ENCODE measurements at regions not wholly inside any gene's neighbourhood (a gene's known extent, or its start where the extent isn't known, plus 50 kb on each side); places are given as distances from the start of the nearest gene placed in this dataset.

DNA sequence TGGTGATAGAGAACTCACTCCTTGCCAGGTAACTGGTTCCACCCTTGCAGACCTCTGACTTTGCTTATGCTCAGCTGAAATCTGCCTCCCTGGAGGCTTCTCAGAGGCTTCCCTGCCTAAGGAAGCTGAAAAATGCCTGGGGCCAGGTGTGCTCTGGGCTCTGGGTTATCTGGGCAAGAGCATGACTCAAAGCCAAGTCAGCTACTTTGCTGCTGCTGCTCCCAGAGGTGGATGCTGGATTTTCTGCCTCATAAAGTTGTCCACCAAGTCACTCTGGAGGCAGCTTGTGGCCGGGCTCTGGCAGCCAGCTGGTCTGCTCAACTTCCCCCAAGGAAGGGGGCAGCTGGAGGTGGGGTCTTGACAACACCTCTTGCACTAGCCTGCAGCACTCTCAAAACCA is 132.7 kb downstream of the PJA1 start:
- no peak for TF ChIP-seq POLR2A (IDR thresholded peaks at IDR 0.05)
- TF ChIP-seq, protein P1, sequence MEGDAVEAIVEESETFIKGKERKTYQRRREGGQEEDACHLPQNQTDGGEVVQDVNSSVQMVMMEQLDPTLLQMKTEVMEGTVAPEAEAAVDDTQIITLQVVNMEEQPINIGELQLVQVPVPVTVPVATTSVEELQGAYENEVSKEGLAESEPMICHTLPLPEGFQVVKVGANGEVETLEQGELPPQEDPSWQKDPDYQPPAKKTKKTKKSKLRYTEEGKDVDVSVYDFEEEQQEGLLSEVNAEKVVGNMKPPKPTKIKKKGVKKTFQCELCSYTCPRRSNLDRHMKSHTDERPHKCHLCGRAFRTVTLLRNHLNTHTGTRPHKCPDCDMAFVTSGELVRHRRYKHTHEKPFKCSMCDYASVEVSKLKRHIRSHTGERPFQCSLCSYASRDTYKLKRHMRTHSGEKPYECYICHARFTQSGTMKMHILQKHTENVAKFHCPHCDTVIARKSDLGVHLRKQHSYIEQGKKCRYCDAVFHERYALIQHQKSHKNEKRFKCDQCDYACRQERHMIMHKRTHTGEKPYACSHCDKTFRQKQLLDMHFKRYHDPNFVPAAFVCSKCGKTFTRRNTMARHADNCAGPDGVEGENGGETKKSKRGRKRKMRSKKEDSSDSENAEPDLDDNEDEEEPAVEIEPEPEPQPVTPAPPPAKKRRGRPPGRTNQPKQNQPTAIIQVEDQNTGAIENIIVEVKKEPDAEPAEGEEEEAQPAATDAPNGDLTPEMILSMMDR (IDR thresholded peaks at IDR 0.05), result no peak
- DNase-seq (no peak), ATAC-seq (no peak)
- no peak overlapping the region for H3K27ac ChIP-seq
- no peaks in the 10 kb centered on the region for H3K4me1 ChIP-seq
- no peaks in the 10 kb centered on the region for H3K9me3 ChIP-seq
- no peaks in the 10 kb centered on the region for H3K27me3 ChIP-seq
- intact Hi-C loops (cut with DNase I), result no loop called here
- WGBS (ENCODE audit: insufficient coverage, low coverage, low lambda C conversion rate, missing lambda C conversion rate), result no CpG with 5 or more reads among the region's 1 CpG
- no peaks in the 10 kb centered on the region for H3K36me3 ChIP-seq
- no peak overlapping the region for H3K4me3 ChIP-seq

- H3K4me1 ChIP-seq, result no peaks in the 10 kb centered on the region
- H3K27ac ChIP-seq, result no peak overlapping the region
- WGBS (ENCODE audit: insufficient coverage, low coverage, low lambda C conversion rate, missing lambda C conversion rate), result 66% methylated on average over 2 of the region's 2 CpGs
- TF ChIP-seq, protein P1 (IDR thresholded peaks at IDR 0.05), result no peak
- intact Hi-C loops (cut with DNase I), result no loop called here
- no peak for DNase-seq
- no peak overlapping the region for H3K4me3 ChIP-seq
- peak in 1 of 4 donors; percentile 15 for ATAC-seq
- H3K9me3 ChIP-seq, result no peaks in the 10 kb centered on the region
- no peaks in the 10 kb centered on the region for H3K36me3 ChIP-seq
- no peaks in the 10 kb centered on the region for H3K27me3 ChIP-seq
Observed at GRCh38 chrX:69031971-69032391, 133.3 kb downstream of the PJA1 start.

DNA sequence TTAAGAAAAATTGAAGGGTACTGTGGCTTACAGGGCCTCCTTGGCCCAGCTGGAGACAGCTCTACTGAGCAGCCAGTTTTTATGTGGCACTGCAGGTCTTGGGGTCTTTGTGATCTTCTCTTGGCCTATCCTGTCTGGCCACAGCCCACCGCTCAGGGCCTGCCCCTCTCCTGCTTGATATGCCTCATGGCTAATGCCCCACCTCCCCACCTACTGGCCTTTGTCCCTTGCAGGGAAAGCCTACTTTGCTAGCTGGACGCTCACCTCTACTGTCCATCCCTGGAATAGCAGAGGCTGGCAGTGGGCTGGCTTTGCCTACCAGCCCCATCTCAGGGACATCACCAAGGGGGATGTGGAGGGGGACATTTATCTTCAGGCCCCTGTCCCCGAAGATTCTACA is 134.1 kb downstream of the PJA1 start:
- Histone ChIP-seq H3K4me3 (no peak overlapping the region), H3K4me1 (no peaks in the 10 kb centered on the region), H3K36me3 (no peaks in the 10 kb centered on the region), H3K9me3 (no peaks in the 10 kb centered on the region), H3K27me3 (no peaks in the 10 kb centered on the region), H3K27ac (no peak overlapping the region)
- no peak for TF ChIP-seq POLR2A (IDR thresholded peaks at IDR 0.05)
- TF ChIP-seq, protein P1 (IDR thresholded peaks at IDR 0.05), result peak; percentile 8 to 32 (median 10)
- 34% methylated on average over 2 of the region's 3 CpGs for WGBS (ENCODE audit: insufficient coverage, low coverage, low lambda C conversion rate, missing lambda C conversion rate)
- DNase-seq (no peak), ATAC-seq (peak in 2 of 4 donors; percentile 39 to 43)
- intact Hi-C loops (cut with DNase I), result no loop called here

DNA sequence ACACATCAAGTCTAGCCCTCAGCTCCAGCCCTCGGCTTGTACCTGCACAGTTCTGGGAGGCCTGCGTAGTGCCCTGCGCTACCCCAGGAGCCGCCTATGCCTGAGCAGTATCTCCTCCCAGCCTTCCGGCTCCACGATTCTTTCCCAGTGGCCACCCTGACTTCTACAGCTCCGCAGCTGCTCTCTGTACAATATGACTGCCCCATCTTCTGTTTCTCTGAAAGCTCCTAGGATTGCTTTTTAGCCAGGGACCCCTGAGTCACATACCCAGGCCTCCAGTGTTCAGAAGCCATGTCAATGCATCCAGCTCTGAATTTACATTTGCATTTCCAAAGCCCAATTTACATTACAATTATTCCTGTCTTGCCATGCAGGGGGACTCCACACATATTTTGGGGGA is 135.5 kb downstream of the PJA1 start:
- DNase-seq (no peak), ATAC-seq (no peak)
- 20% methylated on average over 1 of the region's 7 CpGs for WGBS (ENCODE audit: insufficient coverage, low coverage, low lambda C conversion rate, missing lambda C conversion rate)
- Histone ChIP-seq H3K4me1 (no peaks in the 10 kb centered on the region), H3K27me3 (no peaks in the 10 kb centered on the region), H3K9me3 (no peaks in the 10 kb centered on the region), H3K27ac (no peak overlapping the region), H3K4me3 (no peak overlapping the region), H3K36me3 (no peaks in the 10 kb centered on the region)
- intact Hi-C loops (cut with DNase I), result no loop called here
- TF ChIP-seq, protein P1 (IDR thresholded peaks at IDR 0.05), result no peak
- no peak for TF ChIP-seq POLR2A (IDR thresholded peaks at IDR 0.05)

- Histone ChIP-seq H3K27me3 (no peaks in the 10 kb centered on the region), H3K36me3 (no peaks in the 10 kb centered on the region), H3K4me3 (no peak overlapping the region), H3K27ac (no peak overlapping the region), H3K4me1 (no peaks in the 10 kb centered on the region), H3K9me3 (no peaks in the 10 kb centered on the region)
- no CpG with 5 or more reads among the region's 1 CpG for WGBS (ENCODE audit: insufficient coverage, low coverage, low lambda C conversion rate, missing lambda C conversion rate)
- intact Hi-C loops (cut with DNase I), result no loop called here
- DNase-seq (no peak), ATAC-seq (no peak)
- TF ChIP-seq, protein P1 (IDR thresholded peaks at IDR 0.05), result no peak
- TF ChIP-seq POLR2A (IDR thresholded peaks at IDR 0.05), result no peak
Observed at GRCh38 chrX:69028761-69029120, 136.5 kb downstream of the PJA1 start.
